Mesenchymal stem cell (in vitro differentiated cells and primary cell): ENCODE measurements at regions not wholly inside any gene's neighbourhood (a gene's known extent, or its start where the extent isn't known, plus 50 kb on each side); places are given as distances from the start of the nearest gene placed in this dataset.

Experiments used
- DNase-seq: peaks from one replicate; pipeline ENCODE4 v3.0.0-alpha.2; 2013
- H2AFZ ChIP-seq: one replicate; pipeline ENCODE4 v1.6.1; 2013; ENCODE audit warnings: low read depth, mild to moderate bottlenecking, control low read depth, inconsistent platforms, low read length, moderate library complexity
- H2AK5ac ChIP-seq: 2 replicates; pipeline ENCODE4 v1.6.1; 2013; ENCODE audit warnings: low read length, moderate library complexity, mild to moderate bottlenecking, inconsistent platforms; ENCODE audit not compliant: severe bottlenecking
- H2BK120ac ChIP-seq: one replicate; pipeline ENCODE4 v1.6.1; 2013; ENCODE audit warnings: low read depth, mild to moderate bottlenecking, inconsistent platforms, low read length, moderate library complexity
- H2BK12ac ChIP-seq, 2 experiments: one replicate each; pipeline ENCODE4 v1.6.1; 2013; ENCODE audit warnings: inconsistent platforms in 2 of 2, low read length in 2 of 2, mild to moderate bottlenecking in 2 of 2, moderate library complexity in 2 of 2, control low read depth in 1 of 2
- H2BK15ac ChIP-seq: one replicate; pipeline ENCODE4 v1.6.1; 2013; ENCODE audit warnings: mild to moderate bottlenecking, low read depth, inconsistent platforms; ENCODE audit not compliant: poor library complexity, severe bottlenecking
- H2BK5ac ChIP-seq: 2 replicates; pipeline ENCODE4 v1.6.1; 2013; ENCODE audit warnings: low read depth, mild to moderate bottlenecking, low read length, control low read depth, inconsistent platforms; ENCODE audit not compliant: poor library complexity, severe bottlenecking
- H3K14ac ChIP-seq, 2 experiments: one replicate each; pipeline ENCODE4 v1.6.1; 2013; ENCODE audit warnings: inconsistent platforms in 2 of 2, low read length in 2 of 2, control low read depth in 1 of 2, mild to moderate bottlenecking in 1 of 2, moderate library complexity in 1 of 2
- H3K18ac ChIP-seq, 2 experiments: one replicate each; pipeline ENCODE4 v1.6.1; 2013; ENCODE audit warnings: inconsistent platforms in 2 of 2, low read length in 2 of 2, control low read depth in 1 of 2, low read depth in 1 of 2, mild to moderate bottlenecking in 1 of 2
- H3K23ac ChIP-seq, 2 experiments: one replicate each; pipeline ENCODE4 v1.6.1; 2013; ENCODE audit warnings: inconsistent platforms in 2 of 2, low read length in 2 of 2, mild to moderate bottlenecking in 2 of 2, moderate library complexity in 2 of 2, control low read depth in 1 of 2
- H3K27ac ChIP-seq: 2 replicates; pipeline ENCODE4 v1.5.1; 2013; ENCODE audit warnings: mild to moderate bottlenecking, moderate library complexity, low read length, control low read depth, inconsistent platforms; ENCODE audit not compliant: poor library complexity, severe bottlenecking
- H3K27me3 ChIP-seq, 2 experiments: 2 replicates each; pipeline versions ENCODE4 v1.6.1 to v1.7.0; 2013; ENCODE audit warnings: low read length in 2 of 2, mild to moderate bottlenecking in 2 of 2, moderate library complexity in 2 of 2, control low read depth in 1 of 2, inconsistent platforms in 1 of 2; ENCODE audit not compliant: control insufficient read depth in 1 of 2, insufficient read depth in 1 of 2
- H3K36me3 ChIP-seq, 2 experiments: 2 replicates each; pipeline versions ENCODE4 v1.6.1 to v1.7.0; 2013; ENCODE audit warnings: low read length in 2 of 2, control low read depth in 1 of 2, inconsistent platforms in 1 of 2, low read depth in 1 of 2, mild to moderate bottlenecking in 1 of 2; ENCODE audit not compliant: insufficient read depth in 2 of 2, control insufficient read depth in 1 of 2
- H3K4ac ChIP-seq, 2 experiments: one replicate each; pipeline ENCODE4 v1.6.1; 2013; ENCODE audit warnings: inconsistent platforms in 2 of 2, low read length in 2 of 2, mild to moderate bottlenecking in 2 of 2, moderate library complexity in 2 of 2, control low read depth in 1 of 2, low read depth in 1 of 2
- H3K4me1 ChIP-seq: 2 replicates; pipeline ENCODE4 v1.6.1; 2013; ENCODE audit warnings: low read depth, low read length, control low read depth; ENCODE audit not compliant: control insufficient read depth, insufficient read depth
- H3K4me2 ChIP-seq: 2 replicates; pipeline ENCODE4 v1.6.1; 2013; ENCODE audit warnings: low read length, mild to moderate bottlenecking, inconsistent platforms; ENCODE audit not compliant: poor library complexity, severe bottlenecking
- H3K4me3 ChIP-seq, 2 experiments: 2 replicates each; pipeline versions ENCODE4 v1.5.1 to v1.7.0; 2013; ENCODE audit warnings: low read length in 2 of 2, mild to moderate bottlenecking in 2 of 2, control low read depth in 1 of 2, low read depth in 1 of 2; ENCODE audit not compliant: insufficient read depth in 1 of 2
- H3K79me1 ChIP-seq: replicated peaks from 2 replicates; pipeline ENCODE4 v1.6.1; 2013; ENCODE audit warnings: mild to moderate bottlenecking, control low read depth, low read length, inconsistent platforms; ENCODE audit not compliant: poor library complexity, severe bottlenecking
- H3K9ac ChIP-seq: 2 replicates; pipeline ENCODE4 v1.7.0; 2013; ENCODE audit warnings: mild to moderate bottlenecking, low read length, moderate library complexity
- H3K9me3 ChIP-seq: 2 replicates; pipeline ENCODE4 v1.7.0; 2013; ENCODE audit warnings: mild to moderate bottlenecking, low read length; ENCODE audit not compliant: control insufficient read depth
- H4K8ac ChIP-seq: one replicate; pipeline ENCODE4 v1.6.1; 2013; ENCODE audit warnings: inconsistent platforms, mild to moderate bottlenecking, low read length, moderate library complexity
- H4K91ac ChIP-seq: one replicate; pipeline ENCODE4 v1.6.1; 2013; ENCODE audit warnings: mild to moderate bottlenecking, low read length, inconsistent platforms
- WGBS: methylation state at CpG from one replicate; pipeline ENCODE4 v1.1.7; 2013; ENCODE audit warnings: mixed read lengths; 5-methylcytosine and 5-hydroxymethylcytosine counted together

DNA sequence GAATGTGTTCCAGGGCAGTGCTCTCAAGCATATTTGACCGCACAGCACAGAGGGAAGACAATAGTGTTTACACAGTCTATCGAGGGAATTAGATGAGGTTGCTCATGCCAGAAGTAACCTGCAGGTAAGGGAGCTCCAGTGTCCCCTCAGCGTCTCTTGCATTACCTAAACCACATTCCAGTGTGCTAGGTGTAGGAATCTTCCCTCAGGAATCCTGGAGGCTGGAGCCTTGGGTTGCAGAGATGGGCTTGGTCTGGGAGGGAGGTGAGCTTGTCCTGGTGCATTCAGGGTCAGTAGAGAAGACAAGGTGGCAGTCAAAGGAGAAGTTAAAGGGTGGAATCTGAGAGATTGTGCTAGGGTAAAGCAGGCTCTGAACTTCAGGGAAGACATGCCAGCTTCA is 56.3 kb downstream of the SOX14 start:
- Histone ChIP-seq H4K8ac (no peak overlapping the region), H3K4me3 (no peak overlapping the region), H3K27ac (no peak overlapping the region), H2BK12ac (no peak overlapping the region), H3K27me3 (no peaks in the 10 kb centered on the region), H2AK5ac (no peak overlapping the region), H2BK120ac (no peak overlapping the region), H4K91ac (no peak overlapping the region), H3K79me1 (no peaks in the 10 kb centered on the region), H2BK15ac (no peak overlapping the region), H3K36me3 (no peaks in the 10 kb centered on the region), H3K4me1 (no peaks in the 10 kb centered on the region), H2BK5ac (no peak overlapping the region), H2AFZ (no peak overlapping the region), H3K18ac (no peak overlapping the region), H3K14ac (no peak overlapping the region), H3K4ac (no peak overlapping the region), H3K9ac (no peak overlapping the region), H3K4me2 (no peak overlapping the region), H3K9me3 (no peaks in the 10 kb centered on the region), H3K23ac (no peak overlapping the region)
- 83% methylated on average over 2 of the region's 3 CpGs for WGBS
- no peak for DNase-seq

GRCh38 chr3:137835096-137835495 is 71.0 kb downstream of the SOX14 start:
- Histone ChIP-seq H3K4ac (no peak overlapping the region), H4K8ac (no peak overlapping the region), H3K27ac (no peak overlapping the region), H2BK12ac (no peak overlapping the region), H3K4me2 (no peak overlapping the region), H3K18ac (no peak overlapping the region), H2AK5ac (no peak overlapping the region), H2BK5ac (no peak overlapping the region), H3K9me3 (peaks cover 3% of the 10 kb centered on the region), H3K9ac (no peak overlapping the region), H3K79me1 (no peaks in the 10 kb centered on the region), H3K4me3 (no peak overlapping the region), H2BK120ac (no peak overlapping the region), H3K4me1 (no peaks in the 10 kb centered on the region), H3K14ac (no peak overlapping the region), H4K91ac (no peak overlapping the region), H3K36me3 (no peaks in the 10 kb centered on the region), H2AFZ (no peak overlapping the region), H2BK15ac (no peak overlapping the region), H3K23ac (no peak overlapping the region), H3K27me3 (no peaks in the 10 kb centered on the region)
- 60% methylated on average over 1 of the region's 1 CpG for WGBS
- no peak for DNase-seq

DNA sequence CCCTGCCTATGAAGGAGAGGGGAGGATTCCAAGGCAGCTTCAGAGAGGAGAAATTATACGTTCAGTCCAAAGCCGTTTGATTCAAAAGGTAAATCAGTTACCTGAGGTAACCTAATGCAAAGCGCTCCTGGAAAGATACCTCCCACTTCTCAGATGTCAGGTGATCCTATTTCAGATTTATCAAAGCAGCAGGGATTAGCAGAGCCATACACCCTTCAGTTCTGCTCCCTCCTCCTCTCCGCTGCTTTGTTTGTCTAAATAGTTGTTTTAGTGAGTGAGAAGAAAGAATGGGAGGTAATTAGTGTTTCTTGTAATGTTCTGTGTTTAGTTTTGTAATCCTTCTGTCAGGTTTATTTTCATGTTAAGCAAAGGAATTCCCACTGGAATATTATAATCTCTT is 81.1 kb downstream of the SOX14 start:
- Histone ChIP-seq H2BK120ac (no peak overlapping the region), H2BK12ac (no peak overlapping the region), H3K27me3 (no peaks in the 10 kb centered on the region), H3K14ac (no peak overlapping the region), H3K4me2 (no peak overlapping the region), H4K91ac (no peak overlapping the region), H3K9ac (no peak overlapping the region), H2AK5ac (no peak overlapping the region), H3K4ac (no peak overlapping the region), H3K23ac (no peak overlapping the region), H3K36me3 (no peaks in the 10 kb centered on the region), H3K27ac (no peak overlapping the region), H4K8ac (no peak overlapping the region), H3K4me3 (no peak overlapping the region), H3K9me3 (no peaks in the 10 kb centered on the region), H2BK15ac (no peak overlapping the region), H3K4me1 (no peaks in the 10 kb centered on the region), H3K79me1 (no peaks in the 10 kb centered on the region), H2BK5ac (no peak overlapping the region), H3K18ac (no peak overlapping the region), H2AFZ (no peak overlapping the region)
- WGBS: 56% methylated on average over 3 of the region's 4 CpGs
- no peak for DNase-seq

- H4K8ac ChIP-seq: no peak overlapping the region
- no peak for DNase-seq
- H3K27ac ChIP-seq: no peak overlapping the region
- H2AFZ ChIP-seq: no peak overlapping the region
- no peak overlapping the region for H3K18ac ChIP-seq
- H3K9ac ChIP-seq: no peak overlapping the region
- no peaks in the 10 kb centered on the region for H3K4me1 ChIP-seq
- no peak overlapping the region for H3K14ac ChIP-seq
- no peaks in the 10 kb centered on the region for H3K36me3 ChIP-seq
- no peak overlapping the region for H3K4me2 ChIP-seq
- no peak overlapping the region for H2BK12ac ChIP-seq
- H3K4me3 ChIP-seq: no peak overlapping the region
- 58% methylated on average over 3 of the region's 3 CpGs for WGBS
- no peaks in the 10 kb centered on the region for H3K79me1 ChIP-seq
- no peaks in the 10 kb centered on the region for H3K9me3 ChIP-seq
- no peak overlapping the region for H2AK5ac ChIP-seq
- H3K27me3 ChIP-seq: no peaks in the 10 kb centered on the region
- H3K23ac ChIP-seq: no peak overlapping the region
- no peak overlapping the region for H2BK5ac ChIP-seq
- no peak overlapping the region for H2BK15ac ChIP-seq
- H4K91ac ChIP-seq: no peak overlapping the region
- H3K4ac ChIP-seq: no peak overlapping the region
- no peak overlapping the region for H2BK120ac ChIP-seq
Observed at GRCh38 chr3:137845666-137846065, 81.6 kb downstream of the SOX14 start.
